Chondrocyte (in vitro differentiated cells): ENCODE measurements at regions not wholly inside any gene's neighbourhood (a gene's known extent, or its start where the extent isn't known, plus 50 kb on each side); places are given as distances from the start of the nearest gene placed in this dataset.
A peak's percentile ranks its signal among the peaks of the same experiment; 100 is the strongest.

ENCODE experiments used
- DNase-seq: peaks from one replicate; pipeline ENCODE4 v3.0.0; 2021; ENCODE audit warnings: mixed read lengths, low spot score
- H3K27ac Mint-ChIP-seq: one replicate; pipeline ENCODE4 v1.8.0; 2021; ENCODE audit warnings: mild to moderate bottlenecking, moderate library complexity, mixed read lengths; ENCODE audit not compliant: unreplicated experiment
- H3K27me3 Mint-ChIP-seq: 2 replicates; pipeline ENCODE4 v1.8.0; 2021; ENCODE audit warnings: low read depth, mixed read lengths
- H3K36me3 Mint-ChIP-seq: 2 replicates; pipeline ENCODE4 v1.8.0; 2021; ENCODE audit warnings: low read depth, mixed read lengths
- H3K4me1 Mint-ChIP-seq: 2 replicates; pipeline ENCODE4 v1.8.0; 2021; ENCODE audit warnings: low read depth, mild to moderate bottlenecking, mixed read lengths
- H3K4me3 Mint-ChIP-seq: one replicate; pipeline ENCODE4 v1.8.0; 2021; ENCODE audit warnings: mild to moderate bottlenecking, moderate library complexity, mixed read lengths; ENCODE audit not compliant: unreplicated experiment
- H3K9me3 Mint-ChIP-seq: 2 replicates; pipeline ENCODE4 v1.8.0; 2021; ENCODE audit warnings: low read depth, mixed read lengths
- CTCF ChIP-seq: fragments of 200-600 bp; sonication (generic); IDR thresholded peaks from 2 replicates; pipeline ENCODE4 v1.5.0; 2021; ENCODE audit warnings: antibody characterized with exemption, mild to moderate bottlenecking, moderate library complexity

- Mint-ChIP-seq H3K27me3 (no peaks in the 10 kb centered on the region), H3K27ac (no peak overlapping the region), H3K4me1 (peaks cover 14% of the 10 kb centered on the region), H3K4me3 (no peak overlapping the region), H3K9me3 (peaks cover 18% of the 10 kb centered on the region), H3K36me3 (no peaks in the 10 kb centered on the region)
- no peak for DNase-seq
- TF ChIP-seq CTCF = no peak
Observed at GRCh38 chr10:130485958-130486895, 350.0 kb downstream of the GLRX3 start.

GRCh38 chr10:130486906-130487305, 350.7 kb downstream of the GLRX3 start:
- Mint-ChIP-seq H3K27me3 (no peaks in the 10 kb centered on the region), H3K36me3 (no peaks in the 10 kb centered on the region), H3K9me3 (peaks cover 18% of the 10 kb centered on the region), H3K4me1 (peaks cover 18% of the 10 kb centered on the region), H3K27ac (no peak overlapping the region), H3K4me3 (no peak overlapping the region)
- TF ChIP-seq CTCF = no peak
- no peak for DNase-seq

DNA sequence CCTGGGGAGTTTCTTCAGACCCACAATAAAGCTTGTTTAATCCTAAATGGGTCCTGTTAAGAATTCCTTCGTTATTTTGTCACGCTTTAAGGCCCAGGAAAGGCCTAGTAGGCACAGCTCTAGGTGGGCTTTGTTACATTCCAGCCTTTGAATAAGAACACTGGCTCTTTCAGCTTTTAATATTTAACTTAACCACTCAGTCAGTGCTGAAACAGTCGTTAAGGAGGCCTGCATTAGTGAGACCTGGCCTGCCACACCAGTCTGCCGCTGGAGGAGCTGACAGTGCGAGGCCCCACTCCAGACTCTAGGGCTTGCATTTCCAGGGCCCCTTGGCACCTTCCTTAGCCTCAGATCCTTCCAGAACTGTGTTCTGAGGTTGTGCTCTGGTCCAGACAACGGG, 351.4 kb downstream of the GLRX3 start:
- no peak overlapping the region for H3K27ac Mint-ChIP-seq
- DNase-seq = no peak
- H3K9me3 Mint-ChIP-seq = peaks cover 18% of the 10 kb centered on the region
- H3K4me3 Mint-ChIP-seq = no peak overlapping the region
- no peaks in the 10 kb centered on the region for H3K27me3 Mint-ChIP-seq
- H3K36me3 Mint-ChIP-seq = no peaks in the 10 kb centered on the region
- TF ChIP-seq CTCF = no peak
- peaks cover 18% of the 10 kb centered on the region for H3K4me1 Mint-ChIP-seq

GRCh38 chr10:130489891-130490290, 353.7 kb downstream of the GLRX3 start:
- Mint-ChIP-seq H3K9me3 (peaks cover 21% of the 10 kb centered on the region), H3K36me3 (no peaks in the 10 kb centered on the region), H3K4me1 (peaks cover 18% of the 10 kb centered on the region), H3K27me3 (no peaks in the 10 kb centered on the region), H3K27ac (no peak overlapping the region), H3K4me3 (no peak overlapping the region)
- TF ChIP-seq CTCF = no peak
- no peak for DNase-seq

- H3K4me3 Mint-ChIP-seq = peak overlapping the region; percentile 5
- peaks cover 23% of the 10 kb centered on the region for H3K9me3 Mint-ChIP-seq
- no peak for TF ChIP-seq CTCF
- H3K27ac Mint-ChIP-seq = peak overlapping the region; percentile 17
- peaks cover 18% of the 10 kb centered on the region for H3K4me1 Mint-ChIP-seq
- DNase-seq = no peak
- H3K36me3 Mint-ChIP-seq = no peaks in the 10 kb centered on the region
- no peaks in the 10 kb centered on the region for H3K27me3 Mint-ChIP-seq
Observed at GRCh38 chr10:130491011-130491692, 355.0 kb downstream of the GLRX3 start.
